ENCODE measurements at regions not wholly inside any gene's neighbourhood (a gene's known extent, or its start where the extent isn't known, plus 50 kb on each side); places are given as distances from the start of the nearest gene placed in this dataset.
"Not testable (repeated sequence)": the region's sequence is repeated elsewhere in the genome, so short reads cannot be mapped to it uniquely, and the experiment has no call there.

DNA sequence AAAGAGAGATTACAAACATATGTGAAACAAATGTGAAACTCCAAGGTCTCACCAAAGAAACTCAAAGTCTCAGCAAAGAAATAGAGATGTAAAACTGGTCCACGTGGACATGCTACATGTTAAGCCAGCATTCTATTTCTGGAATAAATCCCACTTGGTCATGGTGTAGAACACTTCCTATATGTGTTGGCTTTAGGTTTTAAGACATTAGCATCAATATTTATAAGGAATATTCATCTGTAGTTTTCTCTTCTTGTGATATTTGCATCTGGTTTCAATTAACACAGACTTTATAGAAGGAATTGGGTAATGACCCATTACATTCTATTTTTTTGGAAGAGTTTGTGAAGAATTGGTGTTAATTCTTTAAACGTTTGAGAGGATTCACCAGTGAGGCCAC lies 133.1 kb downstream of the COPS8 start:
- DNase-seq = no peak

DNA sequence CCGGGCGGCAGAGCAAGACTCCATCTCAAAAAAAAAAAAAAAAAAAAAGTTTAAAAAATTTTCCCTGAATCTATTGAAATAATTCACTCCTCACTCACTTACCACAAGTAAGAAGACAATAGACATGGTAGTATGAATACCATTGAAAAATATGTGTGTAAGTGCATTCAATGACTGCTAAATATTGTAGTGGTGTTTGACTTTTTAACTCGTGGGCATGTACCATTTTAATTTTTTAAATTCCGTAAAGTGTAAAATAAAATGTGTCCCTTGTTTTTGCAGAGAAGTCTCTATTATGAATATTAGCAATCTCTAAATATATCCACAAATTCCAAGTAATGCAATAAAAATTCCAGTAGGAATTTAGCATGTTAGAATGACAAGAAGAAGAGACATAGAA lies 134.1 kb downstream of the COPS8 start:
- no peak for DNase-seq

DNA sequence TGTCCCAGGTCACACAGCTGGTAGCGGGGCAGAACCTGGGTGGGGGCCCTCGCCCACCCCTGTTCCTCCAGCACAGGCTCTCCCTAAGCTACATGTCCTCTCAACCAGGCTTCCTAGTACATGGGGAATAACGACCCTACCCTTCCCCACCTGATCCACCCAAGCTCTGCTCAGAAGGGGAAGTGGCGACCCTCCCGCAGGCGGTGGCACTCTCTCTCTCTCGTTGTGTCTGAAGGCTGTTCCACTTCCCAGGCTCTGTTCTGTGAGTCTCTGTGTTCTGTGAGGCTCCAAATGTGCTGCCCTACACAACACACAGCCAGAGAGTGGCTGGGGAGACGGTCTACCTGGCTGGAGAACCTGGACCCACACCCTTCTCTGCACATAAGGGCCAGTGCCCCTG lies 135.8 kb downstream of the COPS8 start:
- no peak for DNase-seq

DNA sequence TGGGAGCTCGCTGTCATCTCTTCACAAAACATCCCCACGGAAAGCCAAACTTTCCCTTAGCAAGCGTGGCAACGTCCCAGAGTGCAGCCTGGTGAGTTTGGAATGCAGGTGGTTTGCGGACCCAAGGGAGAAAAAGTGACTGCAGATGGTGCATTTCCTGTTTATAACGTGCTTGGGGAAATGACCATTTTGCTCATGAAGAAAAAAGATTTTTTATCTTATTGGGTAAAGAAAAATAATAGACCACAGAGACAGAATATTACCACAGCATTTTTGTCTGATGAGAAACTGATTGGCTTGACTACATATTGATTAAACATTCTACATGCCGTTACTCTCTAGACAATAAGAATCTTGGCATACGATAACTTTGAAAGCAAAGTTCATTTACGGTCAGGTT lies 136.5 kb downstream of the COPS8 start:
- DNase-seq = no peak

DNA sequence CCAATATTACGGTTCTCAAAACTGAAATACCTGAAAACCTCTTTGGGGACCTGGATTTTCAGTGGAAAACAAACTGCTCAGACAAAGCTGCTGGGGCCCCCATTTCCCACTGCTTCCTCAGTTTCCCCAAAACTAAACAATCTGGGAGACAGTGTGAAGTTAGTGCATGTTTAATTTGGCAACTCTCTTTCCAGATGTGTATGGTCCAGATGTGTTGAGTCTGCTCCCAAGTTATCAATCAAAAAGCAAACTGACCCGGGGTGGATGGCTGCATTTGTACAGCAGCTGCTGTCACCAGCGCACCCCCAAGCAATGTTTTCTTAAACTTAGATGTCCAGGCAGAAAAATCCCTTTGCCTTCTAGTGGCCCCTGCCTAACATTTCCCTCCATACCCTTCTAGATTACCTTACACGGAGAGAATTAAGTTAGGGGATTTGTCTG lies 136.9 kb downstream of the COPS8 start:
- DNase-seq = no peak

DNA sequence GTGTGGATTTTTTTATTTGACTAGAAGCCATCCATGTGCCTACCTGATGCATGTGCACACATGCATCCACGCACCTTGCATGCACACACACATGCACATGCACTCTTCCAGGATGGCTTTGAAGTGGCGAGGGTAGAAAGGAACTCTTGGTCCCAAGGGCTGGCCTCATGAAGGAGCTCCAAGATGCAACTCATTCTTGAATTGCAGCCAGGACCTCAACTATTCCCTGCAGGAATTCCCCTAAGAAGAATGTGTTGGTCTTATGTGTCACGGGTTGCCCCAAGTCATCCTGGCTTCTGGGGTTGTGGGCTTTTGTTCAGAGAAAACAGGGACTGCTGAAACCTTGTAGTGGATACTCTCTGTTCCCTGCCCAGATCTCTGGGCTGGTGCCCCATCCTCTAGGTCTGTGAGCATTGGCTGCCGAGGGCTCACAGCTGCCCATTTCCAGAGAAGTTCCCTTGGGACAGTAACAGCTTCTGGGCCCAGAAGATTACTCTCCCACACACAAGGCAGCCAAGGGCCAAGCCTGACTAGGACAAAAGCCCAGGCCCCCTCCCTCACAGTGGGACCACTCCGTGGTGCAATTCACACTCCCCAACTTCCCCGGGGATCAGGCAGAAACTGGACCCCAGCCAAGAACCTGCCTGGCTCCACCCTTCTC lies 137.6 kb downstream of the COPS8 start:
- DNase-seq = no peak

DNA sequence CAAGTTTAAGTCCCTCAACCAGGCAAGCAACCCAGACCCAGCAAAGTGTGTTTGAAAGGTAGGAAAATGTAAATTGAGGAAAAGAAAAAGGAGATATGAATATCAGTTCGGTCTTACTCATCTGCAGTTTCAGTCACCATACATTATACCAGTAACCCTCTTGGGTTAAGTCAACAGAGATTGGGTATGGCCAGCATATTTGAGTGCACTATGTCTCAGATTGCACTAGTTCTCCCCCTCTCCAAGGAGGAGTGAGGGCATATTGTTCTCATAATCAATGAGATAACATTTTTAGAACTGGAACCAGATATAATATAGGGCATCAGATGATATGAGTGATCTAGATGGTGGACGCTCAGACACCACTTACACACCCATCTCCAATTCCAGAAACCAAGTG lies 141.5 kb downstream of the COPS8 start:
- no peak for DNase-seq

DNA sequence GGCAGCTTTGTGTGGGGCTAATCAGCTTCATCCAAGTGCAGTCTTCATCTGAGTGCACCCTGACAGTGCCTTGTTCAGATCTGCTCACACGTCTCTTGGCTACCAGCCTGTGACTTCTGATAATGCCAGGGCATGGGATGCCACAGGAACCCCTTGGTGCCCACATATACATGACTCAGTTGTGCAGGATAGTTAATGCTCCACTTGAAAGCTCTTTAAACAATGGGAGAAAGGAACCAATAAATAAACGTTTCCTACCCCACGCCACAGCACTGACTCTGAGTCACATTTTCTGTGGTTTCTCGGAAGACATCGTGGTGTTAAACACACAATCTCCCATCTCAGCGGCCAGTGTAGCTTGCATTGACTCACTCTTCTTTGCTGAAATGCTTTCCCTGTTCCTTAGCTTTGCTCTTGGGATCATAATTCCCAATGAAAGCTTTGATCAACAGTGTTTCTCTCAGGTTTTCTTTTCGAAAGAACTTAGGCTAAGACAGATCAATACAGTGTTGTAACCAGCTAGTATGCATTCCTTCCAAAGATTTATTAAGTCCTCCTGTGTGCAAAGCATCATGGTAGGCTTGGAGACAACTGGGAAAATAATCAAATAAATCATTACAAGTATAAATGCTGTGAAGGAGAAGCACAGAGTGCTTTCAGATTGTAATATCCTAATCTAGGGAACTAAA lies 142.0 kb downstream of the COPS8 start:
- no peak for DNase-seq

DNA sequence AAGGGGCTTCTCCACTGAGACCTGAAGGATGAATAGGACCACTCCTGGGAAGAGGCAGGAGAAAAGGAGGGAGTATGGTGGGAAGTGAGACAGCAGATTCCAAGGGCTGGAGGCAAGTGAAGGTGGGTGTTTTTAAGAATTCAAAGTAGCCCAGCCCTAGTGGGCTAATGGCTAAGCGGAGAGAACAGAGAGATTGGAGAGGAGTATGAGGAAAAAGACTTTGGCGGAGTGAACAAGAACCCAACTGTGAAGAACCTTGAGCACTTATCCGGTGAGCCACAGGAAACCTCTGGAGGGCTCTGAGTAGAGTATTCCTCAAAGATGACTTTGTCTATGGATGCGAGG lies 142.6 kb downstream of the COPS8 start:
- DNase-seq = no peak

DNA sequence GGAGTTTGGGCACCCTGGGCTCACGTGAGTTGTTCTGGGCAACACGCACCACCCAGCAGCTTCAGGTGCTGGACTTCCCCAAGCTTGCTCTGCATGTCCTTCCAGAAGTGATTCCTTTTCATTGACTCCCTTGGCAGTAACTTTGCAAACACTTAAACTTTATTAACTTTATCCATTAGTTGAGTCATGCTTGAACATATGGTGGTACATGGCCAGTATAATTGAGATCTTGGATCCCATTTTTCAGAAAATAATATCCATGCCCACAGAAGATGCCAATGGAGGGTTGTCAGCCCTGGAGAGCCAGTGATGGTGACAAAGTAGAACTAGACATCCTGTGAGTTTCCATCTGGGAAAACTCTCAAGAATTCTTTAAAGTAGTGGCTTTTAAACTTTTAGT lies 144.2 kb downstream of the COPS8 start:
- DNase-seq = no peak

DNA sequence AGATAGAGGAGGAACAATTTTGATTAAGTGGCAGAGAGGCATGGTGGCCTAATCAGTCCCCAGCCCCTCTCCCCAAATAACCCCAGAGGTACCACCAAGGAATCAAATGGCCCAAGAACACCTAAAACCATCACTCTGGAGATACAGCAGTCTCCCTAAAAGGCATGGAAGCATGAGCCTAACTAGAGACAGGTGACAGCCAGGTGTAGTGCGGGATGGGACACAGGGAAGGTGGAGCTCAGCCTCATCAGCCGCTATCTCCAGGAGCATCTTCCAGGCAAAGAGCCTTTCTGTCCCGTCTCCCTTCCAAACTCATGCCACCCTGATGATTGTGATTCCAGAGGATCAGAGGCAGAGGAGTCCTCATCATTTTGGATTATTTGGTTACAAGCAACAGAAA lies 144.7 kb downstream of the COPS8 start:
- DNase-seq = no peak

DNA sequence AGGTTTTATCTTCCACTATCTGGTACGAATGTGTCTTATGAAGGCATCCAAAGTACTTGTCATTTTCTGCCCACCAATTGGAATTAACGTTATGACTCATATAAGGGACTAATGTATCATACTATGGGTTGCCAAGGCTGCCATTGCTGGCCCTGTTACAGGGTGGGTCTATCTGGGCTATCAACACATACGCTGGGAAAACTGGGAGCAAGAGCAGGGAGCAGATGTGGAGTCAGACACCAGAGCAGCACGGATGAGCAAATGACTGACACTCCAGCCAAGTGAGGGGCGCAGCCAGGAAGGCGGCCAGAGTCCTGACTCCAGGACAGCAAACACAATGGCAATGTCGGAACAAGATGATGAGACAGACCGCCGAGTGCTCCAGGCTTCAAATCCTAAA lies 145.9 kb downstream of the COPS8 start:
- DNase-seq = no peak

DNA sequence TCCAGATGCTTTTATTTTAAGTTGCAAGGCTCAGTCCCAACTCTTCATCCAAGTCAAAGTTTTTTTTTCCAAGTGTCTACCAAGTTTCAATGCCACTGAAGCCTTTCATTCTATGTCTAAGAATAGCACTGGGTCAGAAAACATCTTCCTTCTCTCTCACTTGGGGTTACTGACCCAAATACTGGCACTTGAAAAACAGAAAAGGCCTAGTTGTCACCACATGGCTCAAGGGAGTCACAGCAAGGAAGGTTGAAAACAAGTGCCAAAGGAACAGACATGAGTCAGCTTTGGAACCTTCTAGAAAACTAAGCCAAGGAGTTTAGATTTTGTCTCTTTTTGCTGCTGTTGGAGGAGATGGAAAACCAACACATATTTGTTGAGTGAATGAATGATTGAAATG lies 146.5 kb downstream of the COPS8 start:
- DNase-seq = no peak

DNA sequence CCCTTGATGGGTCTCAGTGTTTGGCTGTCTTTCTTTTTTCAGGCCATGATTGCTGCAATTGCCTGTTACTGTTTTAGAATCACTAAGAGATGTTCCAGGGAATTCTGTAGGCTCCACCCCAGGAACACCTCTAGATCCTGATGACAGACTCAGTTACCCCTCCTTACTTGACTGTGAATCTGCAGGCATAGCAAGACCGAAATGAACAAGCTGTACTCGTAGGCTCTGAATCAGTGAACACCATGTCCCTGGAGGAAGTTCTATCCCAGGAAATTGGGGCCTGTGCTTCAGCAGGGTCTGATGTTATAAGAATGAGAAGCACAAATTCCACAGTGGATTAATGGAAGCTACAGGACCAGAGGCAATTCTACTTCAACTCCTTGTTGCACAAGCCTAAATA lies 148.6 kb downstream of the COPS8 start:
- no peak for DNase-seq

DNA sequence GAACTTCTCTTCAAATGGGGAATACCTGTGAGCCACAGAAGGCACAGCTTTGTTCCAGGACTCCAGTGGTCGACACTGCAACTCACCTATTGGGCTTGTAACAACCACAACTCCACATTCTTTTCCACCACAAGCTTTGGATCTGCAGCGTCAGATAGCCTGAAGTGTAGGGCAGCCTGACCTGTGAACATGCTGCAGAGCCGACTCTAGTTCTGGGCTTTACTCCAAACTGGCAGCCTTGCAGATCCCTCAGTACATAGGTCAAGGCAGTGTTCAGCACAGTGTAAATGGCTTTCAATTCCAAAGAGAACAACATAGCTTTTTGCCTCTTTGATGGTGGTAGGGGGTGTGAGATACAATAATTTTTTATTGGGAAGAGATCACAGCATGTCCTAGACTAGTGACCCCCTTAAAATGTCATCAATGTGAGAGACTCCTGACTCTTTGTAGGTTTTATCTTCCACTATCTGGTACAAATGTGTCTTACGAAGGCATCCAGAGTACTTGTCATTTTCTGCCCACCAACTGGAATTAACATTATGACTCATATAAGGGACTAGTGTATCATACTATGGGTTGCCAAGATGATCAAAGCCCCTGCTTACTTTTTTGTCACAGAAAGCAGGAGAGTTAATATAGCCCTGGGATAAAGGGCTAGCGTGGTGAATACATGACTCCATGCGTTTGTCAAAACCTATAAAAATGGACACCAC lies 149.8 kb downstream of the COPS8 start:
- no peak for DNase-seq

DNA sequence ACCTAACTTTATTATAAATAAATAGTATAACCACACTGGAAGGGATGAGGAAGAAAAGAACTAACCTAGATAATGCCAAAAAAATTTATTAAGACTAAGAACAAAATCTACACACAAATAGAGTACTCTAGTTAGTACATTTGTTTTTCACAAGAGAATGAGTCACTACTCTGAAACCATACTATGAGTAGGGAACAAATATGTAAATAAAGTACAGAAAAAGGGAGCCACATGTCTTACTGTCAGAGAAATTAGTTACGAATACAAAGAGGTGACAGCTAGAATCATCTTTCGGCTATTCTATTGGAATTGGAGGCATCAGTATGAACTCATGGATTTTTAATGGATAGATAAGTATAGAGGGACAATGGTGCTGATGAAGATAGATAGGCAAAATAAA lies 150.5 kb downstream of the COPS8 start:
- no peak for DNase-seq

DNA sequence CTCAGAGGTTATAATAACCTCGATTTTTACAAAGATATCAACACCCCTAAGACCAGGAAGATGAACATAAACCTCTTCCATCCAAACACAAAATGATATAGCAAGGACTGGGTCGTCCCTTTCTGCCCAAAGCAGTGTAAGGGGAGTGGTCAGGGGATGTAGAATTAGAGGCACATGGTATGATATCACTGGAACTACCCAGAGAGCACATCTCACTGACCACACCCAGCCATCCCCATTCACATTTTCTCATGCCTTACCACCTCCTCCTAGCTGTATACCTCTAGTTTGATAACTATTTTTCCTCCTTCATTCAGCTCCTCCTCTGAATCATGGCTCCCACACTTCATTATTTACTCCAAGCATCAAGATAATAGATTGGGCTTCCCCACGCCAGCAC lies 152.6 kb downstream of the COPS8 start:
- no peak for DNase-seq

DNA sequence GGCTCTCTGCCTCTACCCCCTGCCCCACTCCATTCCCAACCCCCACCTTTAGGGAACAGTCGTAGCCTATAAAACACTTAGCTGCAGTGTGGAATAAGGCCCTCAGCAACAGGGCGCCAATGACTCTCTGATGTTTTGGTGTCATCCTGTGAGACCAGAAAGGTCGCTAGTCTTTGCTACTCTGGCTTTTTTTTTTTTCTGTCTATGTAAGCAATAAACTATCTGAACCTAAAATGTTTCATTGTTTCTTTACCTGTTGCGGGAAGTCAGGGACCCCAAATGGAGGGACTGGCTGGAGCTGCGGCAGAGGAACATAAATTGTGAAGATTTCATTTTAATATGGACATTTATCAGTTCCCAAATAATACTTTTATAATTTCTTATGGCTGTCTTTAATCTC lies 154.6 kb downstream of the COPS8 start:
- no peak for DNase-seq

DNA sequence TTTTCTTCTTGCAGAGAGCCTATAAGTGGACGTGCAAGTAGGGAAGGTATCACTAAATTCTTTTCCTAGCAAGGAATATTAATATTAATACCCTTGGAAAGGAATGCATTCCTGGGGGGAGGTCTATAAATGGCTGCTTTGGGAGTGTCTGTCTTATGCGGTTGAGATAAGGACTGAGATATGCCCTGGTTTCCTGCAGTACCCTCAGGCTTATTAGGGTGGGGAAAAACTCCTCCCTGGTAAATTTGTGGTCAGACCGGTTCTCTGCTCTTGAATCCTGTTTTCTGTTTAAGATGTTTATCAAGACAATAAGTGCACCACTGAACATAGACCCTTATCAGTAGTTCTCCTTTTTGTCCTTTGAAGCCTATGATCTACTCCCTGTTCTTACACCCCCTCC lies 155.2 kb downstream of the COPS8 start:
- DNase-seq = not testable (repeated sequence)

DNA sequence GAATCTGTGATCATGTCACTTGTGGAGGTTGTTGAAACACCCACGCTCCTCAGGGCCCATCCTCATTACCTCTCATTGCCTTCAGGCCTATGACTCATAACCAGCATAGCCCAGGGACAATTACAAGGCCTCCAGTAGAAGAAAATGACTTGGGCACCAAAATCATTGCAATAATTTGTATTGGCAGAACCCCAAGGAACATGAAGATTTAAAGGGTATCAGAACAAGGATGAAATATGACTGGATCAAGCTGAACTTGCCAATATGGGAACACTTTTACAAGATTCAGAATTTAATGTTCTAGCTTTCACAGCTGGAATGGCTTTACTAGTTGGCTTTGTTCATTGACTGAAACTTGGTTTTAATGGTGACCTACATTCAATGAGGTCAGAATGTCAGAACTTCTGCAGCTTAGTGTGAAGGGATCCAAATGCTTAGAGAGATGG lies 156.4 kb downstream of the COPS8 start:
- no peak for DNase-seq

DNA sequence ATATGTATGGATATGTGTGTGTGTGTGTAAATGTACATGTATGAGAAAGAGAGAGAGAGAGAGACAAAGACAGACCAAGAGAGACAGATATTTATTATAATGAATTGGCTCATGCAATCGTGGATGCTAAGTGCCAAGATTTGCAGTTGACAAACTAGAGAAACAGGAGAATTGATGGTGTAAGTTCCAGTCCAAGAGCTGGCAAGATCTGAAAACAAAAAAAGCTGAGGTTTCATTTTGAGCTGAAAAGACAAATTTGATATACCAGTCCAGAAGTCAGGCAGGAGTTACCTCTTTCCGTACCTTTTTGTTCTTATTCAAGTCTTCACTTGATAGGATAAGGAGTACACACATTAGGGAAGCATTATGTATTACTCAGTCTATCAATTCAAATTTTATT lies 157.8 kb downstream of the COPS8 start:
- no peak for DNase-seq

DNA sequence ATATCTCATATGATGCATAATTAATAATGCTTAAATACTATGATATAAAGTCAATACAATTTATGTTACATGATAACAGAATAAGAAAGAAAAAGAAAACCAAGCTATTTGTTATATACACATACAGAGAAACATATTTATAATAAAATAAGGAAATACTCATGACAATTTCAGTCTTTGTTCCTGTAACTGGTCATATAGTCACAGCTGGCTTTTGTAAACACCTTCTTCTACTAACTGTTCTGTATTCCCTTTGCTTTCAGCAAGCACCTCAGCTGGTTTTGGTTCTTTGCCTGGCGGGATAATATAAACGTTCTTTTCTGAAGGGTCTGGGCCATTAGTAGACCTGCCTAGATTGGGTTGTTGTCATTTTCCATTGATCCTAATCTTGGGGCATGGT lies 158.5 kb downstream of the COPS8 start:
- DNase-seq = no peak

DNA sequence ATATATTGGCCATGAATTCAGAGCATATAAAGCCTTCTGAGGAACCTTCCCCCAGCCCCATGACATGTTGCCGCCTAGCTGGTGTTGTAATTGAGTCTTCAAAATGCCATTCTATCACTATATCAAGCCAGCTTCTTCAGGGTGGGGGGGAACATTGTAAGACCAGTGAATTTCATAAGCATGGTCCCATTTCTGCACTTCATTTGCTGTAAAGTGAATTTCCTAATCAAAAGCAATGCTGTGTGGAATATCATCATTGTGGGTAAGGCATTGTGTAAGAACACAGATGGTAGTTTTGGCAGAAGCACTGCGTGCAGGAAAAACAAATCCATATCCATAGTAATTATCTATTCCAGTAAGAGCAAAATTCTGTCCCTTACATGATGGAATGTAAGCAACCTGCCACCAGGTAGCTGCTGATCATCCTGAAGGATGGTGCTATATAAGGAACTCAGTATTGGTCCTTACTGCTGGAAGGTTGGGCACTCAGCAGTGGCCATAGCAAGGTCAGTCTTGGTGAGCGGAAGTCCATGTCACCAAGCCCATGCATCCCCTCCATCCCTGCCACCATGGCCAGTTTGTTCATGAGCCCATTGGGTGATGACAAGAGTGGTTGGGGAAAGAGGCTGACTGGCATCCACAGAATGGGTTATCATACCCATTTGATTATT lies 159.4 kb downstream of the COPS8 start:
- no peak for DNase-seq

DNA sequence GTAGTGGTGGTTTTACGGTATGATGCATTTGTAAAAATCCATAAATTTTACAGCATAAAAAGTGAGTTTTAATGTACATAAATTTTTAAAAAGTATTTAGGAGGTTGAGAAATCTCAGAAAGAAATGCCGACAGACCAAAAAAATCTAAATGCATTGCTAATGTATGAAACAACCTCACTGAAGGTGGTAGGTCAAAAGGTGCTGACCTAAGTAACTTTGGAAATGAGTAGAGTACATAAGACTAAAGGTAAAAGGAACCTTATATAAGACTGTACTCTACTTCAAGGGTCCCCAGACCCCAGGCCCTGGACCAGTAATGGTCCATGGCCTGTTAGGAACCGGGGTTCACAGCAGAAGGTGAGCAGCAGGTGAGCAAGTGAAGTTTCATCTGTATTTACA lies 163.4 kb downstream of the COL6A3 start:
- DNase-seq = no peak
